ENCODE measurements at regions not wholly inside any gene's neighbourhood (a gene's known extent, or its start where the extent isn't known, plus 50 kb on each side); places are given as distances from the start of the nearest gene placed in this dataset.

GRCh38 chr6:94088870-94089269, 669.5 kb upstream of the EPHA7 start:
- intact Hi-C loops (cut with DNase I): no loop called here
- no peak for DNase-seq
- H3K9me3 ChIP-seq (replicated peaks in 1 of 3): no peaks in the 10 kb centered on the region
- H3K4me1 ChIP-seq (replicated peaks in 1 of 2): no peaks in the 10 kb centered on the region
- no peaks in the 10 kb centered on the region for H3K36me3 ChIP-seq (replicated peaks in 1 of 2)
- H3K27ac ChIP-seq: no peak overlapping the region
- TF ChIP-seq CTCF (IDR thresholded peaks at IDR 0.05): no peak
- TF ChIP-seq POLR2A (IDR thresholded peaks at IDR 0.05): no peak
- no peak overlapping the region for H3K4me3 ChIP-seq
- H3K27me3 ChIP-seq: no peaks in the 10 kb centered on the region

- no peaks in the 10 kb centered on the region for H3K4me1 ChIP-seq (replicated peaks in 1 of 2)
- intact Hi-C loops (cut with DNase I): no loop called here
- H3K36me3 ChIP-seq (replicated peaks in 1 of 2): no peaks in the 10 kb centered on the region
- H3K27ac ChIP-seq: no peak overlapping the region
- H3K4me3 ChIP-seq: no peak overlapping the region
- H3K27me3 ChIP-seq: no peaks in the 10 kb centered on the region
- 36 to 51% (median 47%) methylated on average over 3 of the region's 3 CpGs for WGBS, 4 donors
- TF ChIP-seq CTCF (IDR thresholded peaks at IDR 0.05) (no peak), POLR2A (IDR thresholded peaks at IDR 0.05) (no peak)
- no peak for DNase-seq
- peaks cover 0 to 2% (median 0%) of the 10 kb centered on the region in 3 donors for H3K9me3 ChIP-seq (replicated peaks in 1 of 3)
Measured at GRCh38 chr6:94074764-94075163, 655.4 kb upstream of the EPHA7 start.

GRCh38 chr6:94071835-94072234, 652.5 kb upstream of the EPHA7 start:
- Histone ChIP-seq H3K4me3 (no peak overlapping the region), H3K4me1 (replicated peaks in 1 of 2) (no peaks in the 10 kb centered on the region), H3K27ac (no peak overlapping the region), H3K27me3 (no peaks in the 10 kb centered on the region), H3K9me3 (replicated peaks in 1 of 3) (peaks cover 0 to 4% (median 0%) of the 10 kb centered on the region in 3 donors), H3K36me3 (replicated peaks in 1 of 2) (no peaks in the 10 kb centered on the region)
- TF ChIP-seq CTCF (IDR thresholded peaks at IDR 0.05): peak in 1 of 6 experiments; percentile 13
- TF ChIP-seq POLR2A (IDR thresholded peaks at IDR 0.05): no peak
- intact Hi-C loops (cut with DNase I): no loop called here
- 2 to 11% (median 10%) methylated on average over 1 of the region's 1 CpG for whole genome bisulfite sequencing, 4 donors
- no peak for DNase-seq

GRCh38 chr6:94065707-94066337, 646.5 kb upstream of the EPHA7 start:
- H3K9me3 ChIP-seq (replicated peaks in 1 of 3): peaks cover 0 to 4% (median 0%) of the 10 kb centered on the region in 3 donors
- no peak overlapping the region for H3K27ac ChIP-seq
- DNase-seq: no peak
- H3K36me3 ChIP-seq (replicated peaks in 1 of 2): no peaks in the 10 kb centered on the region
- WGBS, 4 donors: 34 to 44% (median 38%) methylated on average over 6 of the region's 6 CpGs
- intact Hi-C loops (cut with DNase I): no loop called here
- H3K4me3 ChIP-seq: no peak overlapping the region
- no peaks in the 10 kb centered on the region for H3K27me3 ChIP-seq
- no peaks in the 10 kb centered on the region for H3K4me1 ChIP-seq (replicated peaks in 1 of 2)
- TF ChIP-seq POLR2A (IDR thresholded peaks at IDR 0.05) (no peak), CTCF (IDR thresholded peaks at IDR 0.05) (no peak)

All from adrenal gland (tissue), 9 donors.